ENCODE measurements at regions not wholly inside any gene's neighbourhood (a gene's known extent, or its start where the extent isn't known, plus 50 kb on each side); places are given as distances from the start of the nearest gene placed in this dataset.

- H3K27ac Mint-ChIP-seq = no peak overlapping the region
- no peaks in the 10 kb centered on the region for H3K4me1 Mint-ChIP-seq
- ATAC-seq = no peak
These were observed 184.3 kb upstream of the USP15 start for GRCh38 chr12:62075870-62076269.

GRCh38 chr12:62078020-62078419 lies 182.2 kb upstream of the USP15 start:
- no peaks in the 10 kb centered on the region for H3K9me3 Mint-ChIP-seq
- no peaks in the 10 kb centered on the region for H3K4me1 Mint-ChIP-seq
- DNase-seq (ENCODE audit: low spot score in 2 of 2) (no peak), ATAC-seq (no peak)
- H3K36me3 Mint-ChIP-seq = no peaks in the 10 kb centered on the region
- no peak overlapping the region for H3K4me3 Mint-ChIP-seq
- no peak overlapping the region for H3K27ac Mint-ChIP-seq

More at GRCh38 chr12:62075870-62076269, 184.3 kb upstream of the USP15 start:
- DNase-seq (ENCODE audit: low spot score in 2 of 2) = no peak
- no peaks in the 10 kb centered on the region for H3K9me3 Mint-ChIP-seq
- H3K36me3 Mint-ChIP-seq = no peaks in the 10 kb centered on the region
- H3K4me3 Mint-ChIP-seq = no peak overlapping the region

GRCh38 chr12:62082448-62082847 lies 177.8 kb upstream of the USP15 start:
- peaks cover 4% of the 10 kb centered on the region for H3K9me3 Mint-ChIP-seq
- H3K27ac Mint-ChIP-seq = no peak overlapping the region
- no peak for DNase-seq (ENCODE audit: low spot score in 2 of 2)
- no peak overlapping the region for H3K4me3 Mint-ChIP-seq
- no peak for ATAC-seq
- no peaks in the 10 kb centered on the region for H3K4me1 Mint-ChIP-seq
- H3K36me3 Mint-ChIP-seq = no peaks in the 10 kb centered on the region

GRCh38 chr12:62098132-62098531 lies 162.1 kb upstream of the USP15 start:
- Mint-ChIP-seq H3K36me3 (no peaks in the 10 kb centered on the region), H3K4me1 (no peaks in the 10 kb centered on the region), H3K9me3 (peaks cover 4% of the 10 kb centered on the region), H3K4me3 (no peak overlapping the region), H3K27ac (no peak overlapping the region)
- DNase-seq (ENCODE audit: low spot score in 2 of 2) = no peak
- ATAC-seq = no peak

- H3K4me3 Mint-ChIP-seq = no peak overlapping the region
- no peaks in the 10 kb centered on the region for H3K4me1 Mint-ChIP-seq
- peaks cover 4% of the 10 kb centered on the region for H3K9me3 Mint-ChIP-seq
- DNase-seq (ENCODE audit: low spot score in 2 of 2) (no peak), ATAC-seq (no peak)
- H3K36me3 Mint-ChIP-seq = no peaks in the 10 kb centered on the region
- no peak overlapping the region for H3K27ac Mint-ChIP-seq
These were observed 156.5 kb upstream of the USP15 start for GRCh38 chr12:62103748-62104147.

GRCh38 chr12:62106547-62107185 lies 153.5 kb upstream of the USP15 start:
- DNase-seq (ENCODE audit: low spot score in 2 of 2) = no peak
- H3K9me3 Mint-ChIP-seq = peaks cover 13% of the 10 kb centered on the region
- no peak for ATAC-seq
- H3K4me1 Mint-ChIP-seq = no peaks in the 10 kb centered on the region
- no peak overlapping the region for H3K27ac Mint-ChIP-seq
- H3K4me3 Mint-ChIP-seq = no peak overlapping the region
- H3K36me3 Mint-ChIP-seq = no peaks in the 10 kb centered on the region

GRCh38 chr12:62113366-62114011 lies 146.7 kb upstream of the USP15 start:
- Mint-ChIP-seq H3K9me3 (peaks cover 11% of the 10 kb centered on the region), H3K36me3 (no peaks in the 10 kb centered on the region), H3K27ac (no peak overlapping the region), H3K4me1 (no peaks in the 10 kb centered on the region), H3K4me3 (no peak overlapping the region)
- no peak for DNase-seq (ENCODE audit: low spot score in 2 of 2)
- ATAC-seq = no peak

- Mint-ChIP-seq H3K9me3 (no peaks in the 10 kb centered on the region), H3K4me1 (no peaks in the 10 kb centered on the region)
- no peak for ATAC-seq
These were observed 143.2 kb upstream of the USP15 start for GRCh38 chr12:62116986-62117385.

GRCh38 chr12:62123721-62124203 lies 136.4 kb upstream of the USP15 start:
- ATAC-seq (peak; percentile 50), DNase-seq (ENCODE audit: low spot score in 2 of 2) (no peak)
- H3K36me3 Mint-ChIP-seq = no peaks in the 10 kb centered on the region
- no peaks in the 10 kb centered on the region for H3K4me1 Mint-ChIP-seq
- H3K27ac Mint-ChIP-seq = no peak overlapping the region
- H3K9me3 Mint-ChIP-seq = no peaks in the 10 kb centered on the region
- H3K4me3 Mint-ChIP-seq = no peak overlapping the region

More at GRCh38 chr12:62116986-62117385, 143.2 kb upstream of the USP15 start:
- no peak for DNase-seq (ENCODE audit: low spot score in 2 of 2)
- no peak overlapping the region for H3K27ac Mint-ChIP-seq
- H3K36me3 Mint-ChIP-seq = no peaks in the 10 kb centered on the region
- no peak overlapping the region for H3K4me3 Mint-ChIP-seq

- DNase-seq (ENCODE audit: low spot score in 2 of 2) = no peak
- Mint-ChIP-seq H3K4me1 (no peaks in the 10 kb centered on the region), H3K36me3 (no peaks in the 10 kb centered on the region), H3K4me3 (no peak overlapping the region), H3K9me3 (no peaks in the 10 kb centered on the region), H3K27ac (no peak overlapping the region)
- no peak for ATAC-seq
These were observed 132.7 kb upstream of the USP15 start for GRCh38 chr12:62127516-62127915.

- ATAC-seq (no peak), DNase-seq (ENCODE audit: low spot score in 2 of 2) (no peak)
- Mint-ChIP-seq H3K27ac (no peak overlapping the region), H3K9me3 (no peaks in the 10 kb centered on the region), H3K4me1 (no peaks in the 10 kb centered on the region), H3K4me3 (no peak overlapping the region), H3K36me3 (no peaks in the 10 kb centered on the region)
These were observed 131.8 kb upstream of the USP15 start for GRCh38 chr12:62128175-62128975.

GRCh38 chr12:62129291-62129690 lies 130.9 kb upstream of the USP15 start:
- no peak overlapping the region for H3K27ac Mint-ChIP-seq
- no peak overlapping the region for H3K4me3 Mint-ChIP-seq
- DNase-seq (ENCODE audit: low spot score in 2 of 2) (no peak), ATAC-seq (no peak)
- H3K36me3 Mint-ChIP-seq = no peaks in the 10 kb centered on the region
- H3K9me3 Mint-ChIP-seq = no peaks in the 10 kb centered on the region
- no peaks in the 10 kb centered on the region for H3K4me1 Mint-ChIP-seq

GRCh38 chr12:62130402-62130801 lies 129.8 kb upstream of the USP15 start:
- peaks cover 4% of the 10 kb centered on the region for H3K9me3 Mint-ChIP-seq
- H3K27ac Mint-ChIP-seq = no peak overlapping the region
- H3K4me1 Mint-ChIP-seq = no peaks in the 10 kb centered on the region
- DNase-seq (ENCODE audit: low spot score in 2 of 2) (no peak), ATAC-seq (no peak)
- H3K36me3 Mint-ChIP-seq = no peaks in the 10 kb centered on the region
- H3K4me3 Mint-ChIP-seq = no peak overlapping the region

GRCh38 chr12:62130834-62131552 lies 129.2 kb upstream of the USP15 start:
- H3K4me3 Mint-ChIP-seq = no peak overlapping the region
- DNase-seq (ENCODE audit: low spot score in 2 of 2) = no peak
- no peaks in the 10 kb centered on the region for H3K4me1 Mint-ChIP-seq
- ATAC-seq = no peak
- no peak overlapping the region for H3K27ac Mint-ChIP-seq
- no peaks in the 10 kb centered on the region for H3K36me3 Mint-ChIP-seq
- H3K9me3 Mint-ChIP-seq = peaks cover 4% of the 10 kb centered on the region

GRCh38 chr12:62133440-62133839 lies 126.8 kb upstream of the USP15 start:
- Mint-ChIP-seq H3K4me3 (no peak overlapping the region), H3K36me3 (no peaks in the 10 kb centered on the region), H3K4me1 (no peaks in the 10 kb centered on the region), H3K9me3 (peaks cover 4% of the 10 kb centered on the region), H3K27ac (no peak overlapping the region)
- DNase-seq (ENCODE audit: low spot score in 2 of 2) (no peak), ATAC-seq (no peak)
